ENCODE measurements at regions not wholly inside any gene's neighbourhood (a gene's known extent, or its start where the extent isn't known, plus 50 kb on each side); places are given as distances from the start of the nearest gene placed in this dataset.
"Not testable (repeated sequence)": the region's sequence is repeated elsewhere in the genome, so short reads cannot be mapped to it uniquely, and the experiment has no call there.

- DNase-seq = no peak
Measured at GRCh38 chr14:53735916-53736315, 220.7 kb downstream of the BMP4 start.

GRCh38 chr14:53723221-53723620 is 233.4 kb downstream of the BMP4 start:
- no peak for DNase-seq

- no peak for DNase-seq
Measured at GRCh38 chr14:53719536-53719935, 237.1 kb downstream of the BMP4 start.

DNA sequence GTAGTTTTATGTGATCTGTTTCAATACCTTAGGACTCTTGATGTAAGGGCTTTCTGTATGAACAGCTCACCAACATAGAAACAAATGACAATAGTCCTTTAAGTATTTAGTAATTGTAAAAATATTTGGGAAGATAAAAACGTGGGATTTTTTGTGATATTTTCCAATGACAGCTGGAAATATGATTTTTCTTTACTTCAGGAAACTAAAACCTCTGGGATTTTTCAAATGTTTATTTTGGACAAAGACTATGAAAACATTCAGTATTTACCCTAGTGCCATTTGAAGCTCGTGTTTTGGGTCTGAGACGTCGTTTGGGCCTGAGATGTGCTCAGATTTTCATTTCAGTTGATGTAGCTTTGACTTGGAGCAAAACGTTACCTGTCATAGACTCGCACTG is 240.0 kb downstream of the BMP4 start:
- DNase-seq = no peak

GRCh38 chr14:53715193-53715721 is 241.4 kb downstream of the BMP4 start:
- no peak for DNase-seq

- DNase-seq = no peak
Measured at GRCh38 chr14:53714495-53715192, 242.0 kb downstream of the BMP4 start.

GRCh38 chr14:53712901-53713300 is 243.7 kb downstream of the BMP4 start:
- not testable (repeated sequence) for DNase-seq

DNA sequence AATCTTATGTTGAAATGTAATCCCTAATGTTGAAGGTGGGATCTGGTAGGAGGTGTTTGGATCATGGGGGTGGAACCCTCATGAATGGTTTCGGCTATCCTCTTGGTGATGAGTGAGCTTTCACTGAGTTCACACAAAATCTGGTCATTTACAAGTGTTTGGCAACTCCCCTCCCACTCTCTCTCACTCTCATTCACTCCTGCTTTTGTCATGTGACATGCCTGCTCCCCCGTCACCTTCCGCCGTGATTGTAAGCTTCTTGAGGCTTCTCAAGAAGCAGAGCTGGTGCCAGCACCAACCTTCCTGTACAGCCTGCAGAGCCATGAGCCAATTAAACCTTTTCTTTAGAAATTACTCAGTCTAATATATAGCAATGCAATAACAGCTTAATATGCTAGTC is 245.4 kb downstream of the BMP4 start:
- no peak for DNase-seq

- DNase-seq = no peak
Measured at GRCh38 chr14:53710615-53711014, 246.0 kb downstream of the BMP4 start.

DNA sequence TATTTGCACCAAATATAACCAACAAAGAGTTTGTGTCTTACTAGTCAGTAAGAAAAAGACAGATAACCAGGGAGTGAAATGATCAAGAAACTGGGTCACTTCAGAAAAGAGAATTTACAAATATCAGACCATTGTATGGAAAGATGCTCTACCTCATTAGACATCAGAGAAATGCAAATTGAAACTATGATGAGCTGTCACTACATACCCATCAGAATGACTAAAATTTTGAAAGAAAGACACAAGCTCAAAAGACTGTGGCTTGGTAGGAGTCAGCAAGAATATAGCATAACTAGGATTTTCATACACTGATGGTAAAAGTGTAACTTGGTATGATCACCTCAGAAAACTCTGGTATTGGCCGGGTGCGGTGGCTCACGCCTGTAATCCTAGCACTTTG is 247.2 kb downstream of the BMP4 start:
- DNase-seq = no peak

DNA sequence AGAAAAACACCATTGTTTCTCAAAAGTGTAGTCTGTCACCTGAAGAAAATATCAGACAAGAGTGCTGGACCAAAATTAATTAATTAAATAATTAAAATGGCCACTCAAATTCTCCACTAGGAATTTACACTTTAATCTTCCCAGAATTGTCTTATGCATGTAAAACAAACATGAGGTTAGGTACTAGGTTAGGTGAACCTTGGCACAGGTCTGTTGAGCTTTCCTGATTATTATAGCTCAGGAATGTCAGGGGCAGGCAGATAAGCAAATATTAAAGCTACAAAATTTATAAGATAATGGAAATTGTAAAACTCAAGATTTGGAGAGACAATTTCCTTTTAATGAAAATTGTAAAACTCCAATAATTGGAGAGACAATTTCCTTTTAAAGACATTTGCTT is 253.2 kb downstream of the BMP4 start:
- no peak for DNase-seq

- DNase-seq = no peak
Measured at GRCh38 chr14:53701108-53701875, 255.3 kb downstream of the BMP4 start.

GRCh38 chr14:53696217-53696965 is 260.2 kb downstream of the BMP4 start:
- no peak for DNase-seq

DNA sequence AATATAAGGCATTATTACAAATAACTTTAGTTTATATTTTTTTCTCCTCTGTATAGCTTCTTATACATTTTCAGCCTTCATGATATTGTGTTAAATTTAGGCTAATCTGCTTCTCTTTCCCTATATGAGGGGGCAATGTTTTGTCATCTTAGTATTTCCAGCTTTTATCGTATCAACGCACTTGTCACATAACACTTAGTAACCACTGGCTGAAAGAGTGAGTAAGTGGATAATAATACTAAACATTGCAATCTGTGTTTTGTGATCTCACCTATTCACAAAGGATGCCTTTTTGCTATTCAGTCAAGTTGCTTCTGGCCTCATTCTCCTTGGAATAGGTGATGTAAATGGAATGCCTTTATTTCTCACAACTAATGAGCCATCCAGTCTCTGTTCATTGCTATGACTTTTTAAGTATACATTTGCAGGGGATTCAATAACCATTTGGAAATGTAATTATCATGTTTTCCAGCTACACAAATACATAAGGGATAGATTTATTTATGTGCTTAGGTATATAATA is 260.9 kb downstream of the BMP4 start:
- DNase-seq = no peak

DNA sequence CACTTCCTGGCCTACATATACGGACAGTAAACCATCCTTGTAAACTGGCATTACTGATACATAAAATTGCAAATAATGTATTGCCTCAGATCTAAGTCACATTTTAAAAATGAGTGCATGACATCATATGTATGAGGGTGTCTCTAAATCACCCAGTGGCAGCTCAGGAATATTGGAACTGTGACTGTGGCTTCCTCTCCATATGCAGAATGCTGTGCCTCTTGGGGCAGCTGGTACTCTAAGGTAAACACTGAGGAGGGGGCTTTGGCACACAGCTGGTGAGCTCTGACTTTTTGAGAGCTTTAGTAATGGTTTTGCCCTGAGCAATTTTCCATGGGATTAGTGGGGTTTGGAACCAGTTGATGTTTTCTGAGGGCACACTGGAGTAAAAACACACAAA is 263.7 kb downstream of the BMP4 start:
- no peak for DNase-seq

GRCh38 chr14:53692451-53692850 is 264.2 kb downstream of the BMP4 start:
- no peak for DNase-seq

- DNase-seq = no peak
Measured at GRCh38 chr14:53683229-53683628, 273.4 kb downstream of the BMP4 start.

DNA sequence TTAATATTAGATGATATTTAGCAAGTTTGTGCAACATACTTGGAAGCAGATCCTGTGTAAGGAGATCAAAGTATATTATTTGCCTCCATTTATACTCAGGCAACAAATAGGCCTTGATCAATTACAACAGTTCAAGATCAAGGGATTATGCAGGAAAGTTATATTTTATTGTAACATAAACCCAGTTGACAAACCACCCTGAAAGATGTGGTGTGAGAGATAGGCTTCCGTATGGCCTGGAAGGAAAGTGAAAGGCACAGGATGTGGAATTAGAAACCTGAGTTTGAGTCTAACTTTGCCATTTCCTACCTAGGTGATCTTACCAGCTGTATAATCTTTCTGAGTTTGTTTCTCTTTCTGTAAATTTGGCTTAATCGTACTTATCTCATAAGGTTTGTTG is 284.1 kb downstream of the BMP4 start:
- no peak for DNase-seq

DNA sequence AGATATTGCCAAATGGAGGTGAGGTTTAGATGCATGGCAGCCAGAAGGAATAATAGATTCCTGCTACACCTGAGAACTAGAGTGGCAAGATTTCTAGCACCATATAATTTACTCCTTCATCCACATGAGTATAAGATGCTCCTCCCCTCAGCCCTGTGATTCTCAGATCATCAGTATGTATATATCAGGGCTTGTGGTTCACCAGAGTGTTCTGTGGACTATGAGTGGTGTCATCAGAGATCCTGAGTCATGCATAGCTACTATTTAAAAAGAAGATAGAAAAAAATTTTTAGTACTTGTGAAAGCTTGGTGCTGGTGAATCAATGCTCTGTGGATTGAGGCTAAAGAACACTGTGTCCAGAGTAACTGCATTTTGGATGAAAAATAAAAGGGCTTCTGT is 285.9 kb downstream of the BMP4 start:
- no peak for DNase-seq

DNA sequence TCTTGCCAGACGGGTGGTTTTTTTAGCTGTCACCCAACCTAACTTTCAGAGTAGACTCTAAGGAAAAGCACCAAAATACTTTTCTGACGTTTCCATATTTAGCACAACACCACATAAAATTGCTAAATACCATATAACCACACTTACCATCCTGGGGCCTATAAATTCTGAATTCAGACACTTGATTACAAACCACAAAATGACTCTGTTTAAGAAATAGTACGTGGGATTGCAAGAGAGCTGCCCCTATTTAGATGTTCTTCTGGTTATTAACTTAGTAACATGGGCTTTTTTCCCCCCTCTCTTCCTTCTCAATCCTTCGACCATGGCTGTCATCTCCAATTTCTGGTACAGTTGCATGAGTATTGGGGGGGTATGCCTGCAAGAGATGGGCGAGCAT is 287.7 kb downstream of the BMP4 start:
- no peak for DNase-seq

DNA sequence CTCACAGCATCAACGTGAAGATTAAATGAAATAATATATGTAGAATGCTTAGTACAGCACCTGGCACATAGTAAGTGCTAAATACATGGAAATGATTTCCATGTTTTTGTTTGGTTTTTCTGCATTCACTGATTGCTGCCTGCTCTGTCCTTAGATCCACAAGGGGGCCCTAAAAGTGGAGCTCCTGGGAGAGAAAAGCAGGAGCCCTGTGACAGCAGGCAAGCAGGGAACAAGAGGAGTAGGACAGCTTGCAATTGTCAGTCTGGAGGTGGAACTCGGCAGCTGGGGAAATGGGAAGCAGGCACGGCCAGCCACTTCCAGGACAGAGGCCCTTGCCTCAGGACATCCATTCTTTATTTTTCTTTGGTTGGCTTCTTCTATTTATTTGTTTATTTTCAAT is 292.9 kb downstream of the BMP4 start:
- DNase-seq = peak; percentile 17

DNA sequence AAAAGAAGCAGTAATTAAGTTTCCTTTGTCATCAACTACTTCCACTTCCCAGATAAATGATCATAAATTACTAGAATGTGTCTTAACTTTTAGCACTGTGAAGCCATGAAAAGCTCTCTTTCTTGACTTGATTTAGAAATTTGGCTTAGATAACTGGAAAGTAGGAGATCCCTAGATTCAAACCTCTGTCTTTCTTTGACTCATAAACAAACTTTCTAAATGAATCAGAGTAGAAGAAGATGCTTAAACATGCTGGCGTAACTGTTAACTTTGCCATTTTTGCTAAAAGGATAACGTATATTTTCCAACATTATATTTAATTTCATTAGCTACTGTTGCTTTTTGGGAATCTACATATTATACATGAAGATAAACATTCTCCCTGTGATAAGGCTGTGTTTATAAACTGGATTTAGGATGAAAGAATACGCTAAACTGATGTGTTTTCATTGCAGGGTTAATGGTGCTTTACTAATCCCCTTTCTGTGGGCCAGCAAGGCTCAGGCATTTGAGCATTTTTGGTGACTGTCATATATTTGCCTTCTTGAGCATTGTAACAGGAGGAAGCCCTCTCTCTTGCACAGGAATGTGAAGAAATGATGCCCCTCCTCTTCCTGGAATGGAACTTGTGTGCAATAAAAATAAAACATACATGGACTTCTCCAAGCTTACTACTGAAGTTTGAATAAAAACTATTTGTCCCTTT is 301.4 kb downstream of the BMP4 start:
- DNase-seq = no peak

DNA sequence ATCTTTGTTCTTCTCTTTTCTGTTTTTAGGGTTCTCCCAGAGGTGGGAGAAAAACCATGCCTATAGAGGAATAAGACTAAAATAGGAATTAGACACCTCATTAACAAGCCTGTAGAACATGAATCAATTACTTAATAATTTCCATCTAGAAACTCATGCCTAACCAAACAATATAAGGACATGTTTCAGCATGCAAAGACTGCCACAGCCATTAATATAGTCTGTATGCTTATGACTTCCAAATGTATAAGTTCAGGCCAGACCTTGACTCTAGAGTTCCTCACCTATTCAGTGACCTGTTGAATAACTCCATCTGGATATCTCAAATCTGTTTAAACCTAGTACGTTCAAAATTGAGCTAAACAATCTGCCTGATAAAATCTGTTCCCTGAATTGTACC is 304.6 kb downstream of the BMP4 start:
- no peak for DNase-seq

Measured in retina (tissue), 1 donor.